ENCODE measurements at regions not wholly inside any gene's neighbourhood (a gene's known extent, or its start where the extent isn't known, plus 50 kb on each side); places are given as distances from the start of the nearest gene placed in this dataset.

DNA sequence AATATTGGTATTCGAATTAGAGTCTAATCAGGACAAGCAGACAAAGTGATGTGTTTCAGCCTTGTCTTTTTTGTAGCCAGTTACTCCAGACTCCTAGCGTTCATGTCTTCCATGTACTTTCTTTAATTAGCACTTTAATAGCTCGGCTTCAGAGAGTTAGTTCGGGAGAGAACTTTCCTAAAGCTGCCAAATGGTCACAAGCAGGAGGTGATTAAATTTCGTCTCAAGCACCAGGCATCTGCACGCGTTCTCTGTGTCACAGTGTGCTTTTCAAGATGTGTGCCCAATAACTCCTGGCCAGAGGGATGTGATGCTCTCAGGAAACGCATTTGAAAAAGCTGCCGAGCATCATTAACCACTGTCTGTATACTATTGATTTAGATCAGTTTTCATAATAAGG is 790.8 kb downstream of the SOCS6 start:
- H3K4me3 ChIP-seq, result no peak overlapping the region
- H3K36me3 ChIP-seq, result no peaks in the 10 kb centered on the region
- H3K27ac ChIP-seq, result no peak overlapping the region
- intact Hi-C loops (cut with DNase I; ENCODE audit: low total_unique reads), result no loop called here
- TF ChIP-seq, protein P1, sequence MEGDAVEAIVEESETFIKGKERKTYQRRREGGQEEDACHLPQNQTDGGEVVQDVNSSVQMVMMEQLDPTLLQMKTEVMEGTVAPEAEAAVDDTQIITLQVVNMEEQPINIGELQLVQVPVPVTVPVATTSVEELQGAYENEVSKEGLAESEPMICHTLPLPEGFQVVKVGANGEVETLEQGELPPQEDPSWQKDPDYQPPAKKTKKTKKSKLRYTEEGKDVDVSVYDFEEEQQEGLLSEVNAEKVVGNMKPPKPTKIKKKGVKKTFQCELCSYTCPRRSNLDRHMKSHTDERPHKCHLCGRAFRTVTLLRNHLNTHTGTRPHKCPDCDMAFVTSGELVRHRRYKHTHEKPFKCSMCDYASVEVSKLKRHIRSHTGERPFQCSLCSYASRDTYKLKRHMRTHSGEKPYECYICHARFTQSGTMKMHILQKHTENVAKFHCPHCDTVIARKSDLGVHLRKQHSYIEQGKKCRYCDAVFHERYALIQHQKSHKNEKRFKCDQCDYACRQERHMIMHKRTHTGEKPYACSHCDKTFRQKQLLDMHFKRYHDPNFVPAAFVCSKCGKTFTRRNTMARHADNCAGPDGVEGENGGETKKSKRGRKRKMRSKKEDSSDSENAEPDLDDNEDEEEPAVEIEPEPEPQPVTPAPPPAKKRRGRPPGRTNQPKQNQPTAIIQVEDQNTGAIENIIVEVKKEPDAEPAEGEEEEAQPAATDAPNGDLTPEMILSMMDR (IDR thresholded peaks at IDR 0.05), result no peak
- no peaks in the 10 kb centered on the region for H3K4me1 ChIP-seq
- no peaks in the 10 kb centered on the region for H3K27me3 ChIP-seq
- H3K9me3 ChIP-seq, result no peaks in the 10 kb centered on the region
- no peak for DNase-seq

DNA sequence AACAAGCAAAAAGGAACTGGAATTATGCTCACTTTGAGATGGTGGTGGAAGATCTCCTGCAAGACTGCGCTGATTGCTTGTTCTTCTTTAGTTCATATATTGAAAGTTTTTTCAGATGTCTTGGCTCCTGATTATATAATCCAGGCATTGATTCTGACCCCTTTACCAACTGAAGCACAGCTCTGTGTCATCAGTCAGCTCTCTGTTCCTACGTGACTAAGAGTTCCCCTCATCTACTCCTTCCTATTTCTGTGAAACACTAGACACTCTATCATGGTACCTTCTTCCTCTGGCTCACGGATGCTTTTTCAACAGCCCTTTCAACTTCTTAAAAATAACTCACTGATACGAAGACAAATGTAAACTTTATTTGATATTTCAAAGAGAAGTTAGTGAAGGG is 788.6 kb downstream of the SOCS6 start:
- no peak overlapping the region for H3K27ac ChIP-seq
- no peak overlapping the region for H3K4me3 ChIP-seq
- TF ChIP-seq, protein P1 (IDR thresholded peaks at IDR 0.05), result no peak
- DNase-seq, result no peak
- no peaks in the 10 kb centered on the region for H3K9me3 ChIP-seq
- no peaks in the 10 kb centered on the region for H3K4me1 ChIP-seq
- no peaks in the 10 kb centered on the region for H3K36me3 ChIP-seq
- no peaks in the 10 kb centered on the region for H3K27me3 ChIP-seq
- intact Hi-C loops (cut with DNase I; ENCODE audit: low total_unique reads), result no loop called here

DNA sequence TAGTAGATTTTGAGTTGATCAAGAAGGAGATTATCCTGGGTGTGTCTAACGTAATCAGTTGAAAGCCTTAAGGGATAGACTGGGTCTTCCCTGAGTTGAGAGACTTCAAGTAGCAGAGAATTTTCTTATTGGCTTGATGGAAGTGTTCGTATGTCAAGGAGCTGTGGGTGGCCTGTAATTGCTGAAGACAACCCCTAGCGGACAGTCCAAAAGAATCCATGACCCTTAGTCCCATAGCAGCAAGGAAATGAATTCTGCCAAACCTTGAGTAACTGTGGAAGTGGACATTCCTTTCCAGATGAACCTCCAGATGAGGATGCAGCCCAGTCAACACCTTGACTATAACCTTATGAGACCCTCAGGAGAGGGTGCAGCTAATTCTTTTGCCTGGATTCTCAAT is 786.3 kb downstream of the SOCS6 start:
- no peak overlapping the region for H3K4me3 ChIP-seq
- intact Hi-C loops (cut with DNase I; ENCODE audit: low total_unique reads), result no loop called here
- H3K27ac ChIP-seq, result no peak overlapping the region
- H3K36me3 ChIP-seq, result no peaks in the 10 kb centered on the region
- no peaks in the 10 kb centered on the region for H3K9me3 ChIP-seq
- TF ChIP-seq, protein P1 (IDR thresholded peaks at IDR 0.05), result no peak
- no peaks in the 10 kb centered on the region for H3K4me1 ChIP-seq
- no peaks in the 10 kb centered on the region for H3K27me3 ChIP-seq
- no peak for DNase-seq

DNA sequence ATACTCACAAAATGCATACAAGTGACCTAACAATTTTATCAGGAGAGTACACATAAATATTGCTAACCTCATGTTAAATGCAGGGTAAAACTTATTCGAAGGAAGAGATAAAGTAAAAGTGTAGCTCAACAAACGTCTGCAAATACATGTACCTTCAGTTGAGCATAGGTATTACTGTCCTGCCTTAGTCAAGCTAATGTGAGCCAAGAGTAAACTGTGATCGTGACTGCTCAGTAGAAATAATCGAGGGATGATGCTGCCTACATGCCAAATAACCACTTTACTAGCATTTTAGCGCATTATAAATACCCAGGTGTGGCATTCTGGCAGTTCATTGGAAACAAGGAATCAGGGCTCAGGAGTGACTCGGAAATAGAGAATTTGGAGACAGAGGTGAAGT is 779.5 kb downstream of the SOCS6 start:
- no peak for DNase-seq
- TF ChIP-seq, protein P1 (IDR thresholded peaks at IDR 0.05), result no peak
- Histone ChIP-seq H3K27ac (no peak overlapping the region), H3K36me3 (no peaks in the 10 kb centered on the region), H3K4me3 (no peak overlapping the region), H3K4me1 (no peaks in the 10 kb centered on the region), H3K9me3 (no peaks in the 10 kb centered on the region), H3K27me3 (no peaks in the 10 kb centered on the region)
- intact Hi-C loops (cut with DNase I; ENCODE audit: low total_unique reads), result no loop called here

DNA sequence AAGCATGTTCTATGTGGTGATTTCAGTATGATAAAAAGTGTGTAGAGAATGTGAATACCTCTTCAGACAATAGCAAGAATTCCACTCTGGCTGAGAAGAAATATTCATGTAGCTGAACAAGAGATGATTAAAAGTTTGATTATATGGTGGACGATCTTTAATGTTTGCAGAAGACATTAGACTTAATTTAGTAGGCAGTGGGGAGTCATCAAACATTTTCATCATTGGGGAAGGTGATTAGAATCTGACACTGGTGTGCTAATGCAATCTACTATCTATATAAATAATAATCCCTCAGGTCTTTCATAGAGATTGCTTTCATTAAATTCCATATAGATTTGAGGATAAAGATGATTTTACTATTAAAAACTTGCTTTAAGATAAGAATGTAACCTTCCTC is 761.0 kb downstream of the SOCS6 start:
- DNase-seq, result no peak
- no peaks in the 10 kb centered on the region for H3K9me3 ChIP-seq
- no peaks in the 10 kb centered on the region for H3K4me1 ChIP-seq
- no peak overlapping the region for H3K27ac ChIP-seq
- intact Hi-C loops (cut with DNase I; ENCODE audit: low total_unique reads), result no loop called here
- H3K4me3 ChIP-seq, result no peak overlapping the region
- H3K36me3 ChIP-seq, result no peaks in the 10 kb centered on the region
- TF ChIP-seq, protein P1 (IDR thresholded peaks at IDR 0.05), result no peak
- H3K27me3 ChIP-seq, result no peaks in the 10 kb centered on the region

DNA sequence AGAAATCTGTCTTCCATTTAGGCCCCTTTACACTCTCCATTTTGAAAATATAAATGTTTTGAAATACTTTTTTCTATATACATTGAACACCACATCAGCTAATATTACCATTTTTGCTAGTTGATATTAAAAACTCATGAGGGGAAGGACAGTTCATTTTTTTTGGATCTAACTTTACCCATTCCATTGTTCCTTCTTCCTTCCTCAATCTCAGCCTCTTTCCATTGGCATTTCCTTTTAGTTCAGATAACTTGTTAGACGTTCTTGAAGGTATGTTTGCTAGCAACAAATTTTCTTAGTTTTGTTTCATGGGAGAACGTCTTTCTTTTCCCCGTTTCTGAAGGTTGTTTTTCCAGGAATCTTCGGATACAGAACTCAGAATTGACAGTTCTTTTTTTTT is 759.0 kb downstream of the SOCS6 start:
- no peak overlapping the region for H3K27ac ChIP-seq
- no peak for DNase-seq
- intact Hi-C loops (cut with DNase I; ENCODE audit: low total_unique reads), result no loop called here
- no peaks in the 10 kb centered on the region for H3K4me1 ChIP-seq
- no peaks in the 10 kb centered on the region for H3K27me3 ChIP-seq
- TF ChIP-seq, protein P1 (IDR thresholded peaks at IDR 0.05), result no peak
- no peaks in the 10 kb centered on the region for H3K9me3 ChIP-seq
- no peak overlapping the region for H3K4me3 ChIP-seq
- H3K36me3 ChIP-seq, result no peaks in the 10 kb centered on the region

Data from tibial artery (tissue), 4 donors.